MM.1S (cell line): ENCODE measurements at regions not wholly inside any gene's neighbourhood (a gene's known extent, or its start where the extent isn't known, plus 50 kb on each side); places are given as distances from the start of the nearest gene placed in this dataset.

Experiments
- CTCF ChIP-seq: fragments of 300-600 bp; sonication (generic); IDR thresholded peaks from 2 replicates; pipeline ENCODE4 v1.5.1; 2016; ENCODE audit warnings: antibody characterized with exemption, low read length, mixed read lengths
- EZH2 ChIP-seq: fragments of 300-600 bp; sonication (generic); optimal IDR thresholded peaks from 2 replicates; pipeline ENCODE3; 2017; ENCODE audit warnings: low read depth, mild to moderate bottlenecking, antibody characterized with exemption, low read length, mixed read lengths

- TF ChIP-seq CTCF (no peak), EZH2 (no peak)
These were observed 71.4 kb upstream of the CLDN14 start for GRCh38 chr21:36551321-36551720.
